ENCODE measurements at regions not wholly inside any gene's neighbourhood (a gene's known extent, or its start where the extent isn't known, plus 50 kb on each side); places are given as distances from the start of the nearest gene placed in this dataset.

- TF ChIP-seq, protein P1, sequence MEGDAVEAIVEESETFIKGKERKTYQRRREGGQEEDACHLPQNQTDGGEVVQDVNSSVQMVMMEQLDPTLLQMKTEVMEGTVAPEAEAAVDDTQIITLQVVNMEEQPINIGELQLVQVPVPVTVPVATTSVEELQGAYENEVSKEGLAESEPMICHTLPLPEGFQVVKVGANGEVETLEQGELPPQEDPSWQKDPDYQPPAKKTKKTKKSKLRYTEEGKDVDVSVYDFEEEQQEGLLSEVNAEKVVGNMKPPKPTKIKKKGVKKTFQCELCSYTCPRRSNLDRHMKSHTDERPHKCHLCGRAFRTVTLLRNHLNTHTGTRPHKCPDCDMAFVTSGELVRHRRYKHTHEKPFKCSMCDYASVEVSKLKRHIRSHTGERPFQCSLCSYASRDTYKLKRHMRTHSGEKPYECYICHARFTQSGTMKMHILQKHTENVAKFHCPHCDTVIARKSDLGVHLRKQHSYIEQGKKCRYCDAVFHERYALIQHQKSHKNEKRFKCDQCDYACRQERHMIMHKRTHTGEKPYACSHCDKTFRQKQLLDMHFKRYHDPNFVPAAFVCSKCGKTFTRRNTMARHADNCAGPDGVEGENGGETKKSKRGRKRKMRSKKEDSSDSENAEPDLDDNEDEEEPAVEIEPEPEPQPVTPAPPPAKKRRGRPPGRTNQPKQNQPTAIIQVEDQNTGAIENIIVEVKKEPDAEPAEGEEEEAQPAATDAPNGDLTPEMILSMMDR (IDR thresholded peaks at IDR 0.05) = no peak
- no peak for TF ChIP-seq POLR2A (IDR thresholded peaks at IDR 0.05)
- TF ChIP-seq POLR2AphosphoS5 (IDR thresholded peaks at IDR 0.05) = no peak
Observed at GRCh38 chr13:40094056-40094455, 438.6 kb downstream of the COG6 start.
